Left colon (tissue), 2 donors: ENCODE measurements at regions not wholly inside any gene's neighbourhood (a gene's known extent, or its start where the extent isn't known, plus 50 kb on each side); places are given as distances from the start of the nearest gene placed in this dataset.
"Not testable (repeated sequence)": the region's sequence is repeated elsewhere in the genome, so short reads cannot be mapped to it uniquely, and the experiment has no call there.

Source experiments
- ATAC-seq: fragments of 200-7000 bp; cut with Tn5 transposase; one replicate; pipeline ENCODE4 v1.9.1; 2020; ENCODE audit warnings: mild to moderate bottlenecking, moderate library complexity
- DNase-seq, 2 donors: peaks; one replicate each; pipeline ENCODE4 v3.0.0-alpha.2; 2020
- intact Hi-C, 2 donors: fragments of 100-400 bp; cut with DNase I in 1 of 2; cut with micrococcal nuclease in 1 of 2; formaldehyde crosslinking; loops; one replicate each; pipeline versions ENCODE4 v1.11.2 to v1.14.0; 2022; cut with DNase I, micrococcal nuclease
- donor health status: DM: no; HTN: no; CAD: no.
- donor health status: DM: yes; HTN: yes; CAD: no.

- DNase-seq (peak in 1 of 2 donors; percentile 56), ATAC-seq (no peak)
- intact Hi-C loops = no loop called here
Measured at GRCh38 chr21:32921632-32922230, 104.0 kb upstream of the OLIG2 start.

DNA sequence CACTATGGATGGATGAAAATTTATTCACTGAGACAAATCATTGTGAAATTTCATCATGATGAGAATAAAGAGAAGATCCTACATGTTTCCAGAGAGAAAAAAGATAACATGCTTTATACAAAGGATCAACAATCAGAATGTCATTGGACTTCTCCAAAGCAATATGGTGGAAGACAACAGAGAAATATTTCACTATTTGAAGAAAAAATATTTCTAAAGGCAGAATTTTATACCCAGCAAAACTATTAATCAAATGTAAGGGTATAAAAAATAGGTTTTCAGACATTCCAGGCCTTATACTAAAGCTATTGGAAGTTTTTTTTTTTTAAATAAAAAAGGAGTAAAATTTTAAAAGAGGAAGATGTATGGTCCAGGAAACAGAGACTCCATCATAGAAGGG is 100.6 kb upstream of the OLIG2 start:
- intact Hi-C loops = no loop called here
- no peak for ATAC-seq
- no peak for DNase-seq

GRCh38 chr21:32929633-32930038 is 96.1 kb upstream of the OLIG2 start:
- ATAC-seq (no peak), DNase-seq (no peak)
- intact Hi-C loops = no loop called here

DNA sequence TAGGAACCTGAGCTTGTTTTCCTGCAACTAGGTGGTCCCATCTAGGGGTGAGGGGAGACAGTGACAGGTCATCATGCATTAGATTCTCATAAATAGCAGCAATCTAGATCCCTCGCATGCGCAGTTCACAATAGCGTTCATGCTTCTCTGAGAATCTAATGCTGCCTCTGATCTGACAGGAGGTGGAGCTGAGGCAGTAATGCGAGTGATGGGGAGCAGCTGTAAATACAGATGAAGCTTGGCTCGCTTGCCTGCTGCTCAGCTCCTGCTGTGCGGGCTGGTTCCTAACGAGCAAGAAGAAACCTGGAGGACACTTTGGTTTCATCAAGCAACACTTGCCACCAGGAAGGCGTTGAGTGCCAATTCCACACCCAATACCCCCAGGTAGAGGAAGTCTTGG is 95.1 kb upstream of the OLIG2 start:
- no peak for DNase-seq
- intact Hi-C loops = no loop called here

GRCh38 chr21:32934068-32934467 is 91.7 kb upstream of the OLIG2 start:
- ATAC-seq, intact Hi-C loops, DNase-seq: not testable (repeated sequence)

More for the DNA sequence above, 95.1 kb upstream of the OLIG2 start:
- no peak for ATAC-seq

- intact Hi-C loops = no loop called here
- no peak for ATAC-seq
- no peak for DNase-seq
Measured at GRCh38 chr21:32934829-32935228, 90.9 kb upstream of the OLIG2 start.

GRCh38 chr21:32940079-32941014 is 85.4 kb upstream of the OLIG2 start:
- peak in 1 of 2 donors; percentile 24 for DNase-seq
- intact Hi-C loops = loop anchor here in 1 of 2 donors (5.0 kb wide), 1 partner anchor 257 kb away; no protein-coding TSS in a partner anchor
- peak; percentile 66 for ATAC-seq

GRCh38 chr21:32941263-32941662 is 84.5 kb upstream of the OLIG2 start:
- intact Hi-C loops = loop anchor here in 1 of 2 donors (5.0 kb wide), 1 partner anchor 256 kb away; no protein-coding TSS in a partner anchor

GRCh38 chr21:32946654-32947053 is 79.1 kb upstream of the OLIG2 start:
- no peak for ATAC-seq
- intact Hi-C loops = no loop called here
- no peak for DNase-seq

More at GRCh38 chr21:32941263-32941662, 84.5 kb upstream of the OLIG2 start:
- no peak for ATAC-seq
- DNase-seq = no peak

DNA sequence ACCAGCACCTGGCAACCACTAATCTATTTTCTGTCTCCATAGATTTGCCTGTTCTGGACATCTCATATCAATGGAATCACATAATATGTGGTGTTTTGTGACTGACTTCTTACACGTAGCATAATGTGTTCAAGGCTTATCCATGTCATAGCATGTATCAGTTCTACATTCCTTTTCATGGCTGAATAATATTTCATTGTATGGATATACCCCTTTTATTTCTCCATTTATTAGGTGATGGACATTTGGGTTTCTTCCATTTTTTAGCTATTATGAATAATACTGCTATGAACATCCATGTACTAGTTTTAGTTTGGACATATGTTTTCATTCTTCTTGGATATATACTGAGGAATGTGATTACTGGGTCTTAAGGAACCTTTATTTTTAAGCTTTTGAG is 78.0 kb upstream of the OLIG2 start:
- no peak for DNase-seq
- no peak for ATAC-seq
- intact Hi-C loops = no loop called here

GRCh38 chr21:32949701-32950100 is 76.0 kb upstream of the OLIG2 start:
- DNase-seq (no peak), ATAC-seq (no peak)
- intact Hi-C loops = no loop called here

DNA sequence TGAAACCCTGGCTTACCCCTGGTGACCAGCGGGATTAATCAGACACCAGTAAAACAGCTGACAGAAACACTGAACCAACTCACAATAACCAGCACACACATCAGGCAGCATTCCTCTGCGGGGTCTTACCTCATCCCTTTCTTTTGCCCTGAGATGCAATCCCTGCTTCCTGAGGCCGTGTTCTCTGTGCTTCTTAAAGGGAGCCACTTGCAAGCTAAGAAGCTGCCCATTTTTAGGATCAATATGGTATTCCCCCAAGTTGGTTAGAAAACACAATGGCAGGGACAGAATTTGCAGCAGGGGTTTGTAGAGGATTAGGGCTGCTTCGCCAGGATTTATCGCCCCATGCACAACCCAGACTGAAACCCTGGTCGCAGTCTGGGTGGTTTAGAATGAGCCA is 74.7 kb upstream of the OLIG2 start:
- DNase-seq = no peak
- ATAC-seq = no peak
- intact Hi-C loops = no loop called here

DNA sequence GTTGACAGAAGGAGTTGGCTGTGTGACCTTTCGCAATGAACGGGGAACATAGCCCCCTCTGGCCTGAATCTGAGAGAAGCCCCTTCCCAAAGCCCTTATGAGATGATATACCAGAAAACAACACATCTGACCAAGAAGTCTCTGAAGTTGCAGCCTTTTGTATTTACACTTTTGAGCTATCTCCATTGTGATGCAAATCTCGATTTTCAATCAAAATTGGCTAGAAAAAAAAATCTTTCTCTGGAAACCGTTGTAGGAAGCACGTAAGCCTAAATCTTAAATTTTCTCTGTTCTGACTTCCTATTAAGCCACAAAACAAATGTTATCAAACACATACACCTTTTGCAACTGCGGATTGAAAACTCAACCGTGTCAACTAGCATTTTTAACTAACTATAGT is 71.4 kb upstream of the OLIG2 start:
- DNase-seq (no peak), ATAC-seq (no peak)
- intact Hi-C loops = no loop called here

DNA sequence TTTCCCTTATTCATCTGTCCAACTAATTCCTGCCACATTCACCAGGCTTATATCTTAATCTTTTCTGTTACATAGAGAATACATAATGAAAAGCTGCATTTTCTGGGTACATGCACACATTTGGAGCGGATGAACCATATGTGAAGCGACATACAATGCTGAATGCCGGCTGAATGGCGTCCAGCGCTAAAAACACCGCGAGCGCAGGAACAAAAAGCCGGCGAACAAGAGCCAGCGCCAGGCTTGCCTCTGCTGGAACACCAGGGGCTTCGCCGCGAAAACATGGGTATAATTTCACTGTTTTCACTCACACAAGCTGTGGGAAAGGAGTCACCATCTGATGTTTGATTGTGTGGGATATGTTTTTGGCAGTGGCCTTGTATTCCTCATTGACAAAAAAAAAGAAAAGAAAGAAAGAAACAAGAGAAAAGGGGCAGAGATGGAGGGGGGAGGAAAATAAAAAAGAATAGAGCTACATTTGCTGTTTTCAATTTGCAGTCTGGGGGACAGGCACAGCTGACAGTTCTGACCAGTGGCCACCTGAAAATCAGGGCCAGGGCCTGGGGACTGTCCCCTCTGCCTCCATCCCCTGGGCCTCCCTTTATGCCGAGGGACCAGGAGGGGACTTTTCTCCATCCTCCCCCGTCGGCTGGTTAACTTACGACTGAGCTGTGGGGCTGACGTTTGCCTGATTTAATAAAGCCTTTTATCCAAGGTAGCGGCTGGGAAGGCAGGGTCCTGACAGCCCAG is 70.2 kb upstream of the OLIG2 start:
- DNase-seq (no peak), ATAC-seq (no peak)
- intact Hi-C loops = no loop called here

DNA sequence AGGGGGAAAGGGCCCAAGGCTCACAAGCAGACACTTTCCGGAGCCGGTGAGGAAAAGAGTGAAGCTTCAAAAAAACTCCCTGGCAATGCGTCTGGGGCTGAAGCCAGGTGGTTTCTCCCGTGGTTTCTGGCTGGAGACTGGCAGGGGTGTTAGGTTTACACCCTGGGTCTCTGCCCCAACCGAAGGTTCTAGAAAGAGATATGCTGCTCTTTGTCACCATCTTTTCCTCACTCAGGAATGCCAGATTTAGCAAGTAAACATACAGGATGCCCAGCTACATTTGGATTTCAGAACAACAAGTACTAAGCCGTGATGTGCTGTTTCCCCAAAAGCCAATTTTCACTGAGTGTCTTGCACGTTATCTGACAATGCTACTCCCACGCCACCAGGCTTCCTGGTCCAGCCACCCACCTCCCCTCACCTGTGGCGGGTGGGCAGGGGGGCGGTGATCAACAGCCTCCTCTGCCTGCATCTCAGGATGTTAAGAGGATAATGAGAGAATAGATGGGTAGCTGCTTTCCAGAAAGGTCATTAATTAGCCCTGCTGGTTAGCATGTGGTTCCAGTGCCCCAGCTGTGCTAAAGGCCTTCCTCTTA is 69.6 kb upstream of the OLIG2 start:
- no peak for DNase-seq
- intact Hi-C loops = no loop called here
- ATAC-seq = no peak

- ATAC-seq = no peak
- intact Hi-C loops = no loop called here
Measured at GRCh38 chr21:32957545-32957944, 68.2 kb upstream of the OLIG2 start.

DNA sequence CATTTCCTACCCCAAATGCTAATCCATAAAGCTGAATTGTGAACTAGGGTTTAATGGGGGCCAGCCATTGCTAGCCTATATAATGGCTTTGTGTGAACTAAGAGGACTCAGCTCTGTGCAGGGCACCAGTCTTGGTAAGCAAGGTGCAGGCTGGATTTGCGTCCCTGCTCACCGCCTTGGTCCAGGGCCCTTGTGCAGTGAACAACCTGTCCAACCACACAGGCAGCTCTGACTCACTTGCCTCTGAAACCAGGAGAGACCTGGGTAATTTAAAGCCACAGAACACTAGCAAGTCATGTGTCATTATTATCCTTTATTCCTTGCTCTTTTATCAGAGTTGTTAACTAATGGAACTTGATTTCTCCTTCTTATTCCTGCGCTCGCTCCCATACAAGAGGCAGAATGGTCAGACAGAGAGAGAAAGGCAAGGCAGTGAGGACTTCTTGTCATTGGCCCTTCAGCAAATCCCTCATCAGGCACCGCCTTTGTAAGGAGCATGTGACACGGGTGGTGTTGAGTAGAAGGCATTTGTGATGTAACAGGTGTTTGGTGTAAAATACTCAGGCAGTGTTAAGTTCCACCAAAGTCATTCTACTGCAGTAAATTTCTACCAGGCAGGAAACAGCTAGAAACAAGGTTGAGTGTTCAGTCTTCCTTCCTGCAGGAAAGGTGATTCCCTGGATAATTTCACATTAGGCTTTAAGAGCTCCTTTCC is 67.3 kb upstream of the OLIG2 start:
- no peak for DNase-seq
- no peak for ATAC-seq
- intact Hi-C loops = no loop called here

More at GRCh38 chr21:32957545-32957944, 68.2 kb upstream of the OLIG2 start:
- DNase-seq = no peak

GRCh38 chr21:32962268-32962667 is 63.5 kb upstream of the OLIG2 start:
- intact Hi-C loops = no loop called here
- DNase-seq (no peak), ATAC-seq (no peak)
